Body of pancreas (tissue), 4 donors: ENCODE measurements at regions not wholly inside any gene's neighbourhood (a gene's known extent, or its start where the extent isn't known, plus 50 kb on each side); places are given as distances from the start of the nearest gene placed in this dataset.

ENCODE experiments used
- CTCF ChIP-seq, 7 experiments: fragments of 450-650 bp in 4 of 7; fragments of 200-600 bp in 3 of 7; sonication (generic) in 3 of 7; IDR thresholded peaks; one replicate each; pipeline ENCODE4 v1.5.1; 2016 to 2019; ENCODE audit warnings: antibody characterized with exemption in 7 of 7
- POLR2A ChIP-seq, 3 donors: fragments of 450-650 bp; IDR thresholded peaks; one replicate each; pipeline ENCODE4 v1.6.1; 2016; ENCODE audit warnings: antibody characterized with exemption in 3 of 3, mild to moderate bottlenecking in 2 of 3

- TF ChIP-seq POLR2A (IDR thresholded peaks at IDR 0.05) = no peak
- no peak for TF ChIP-seq CTCF (IDR thresholded peaks at IDR 0.05)
Observed at GRCh38 chr3:72682936-72683452, 165.3 kb downstream of the SHQ1 start.
